ENCODE measurements at regions not wholly inside any gene's neighbourhood (a gene's known extent, or its start where the extent isn't known, plus 50 kb on each side); places are given as distances from the start of the nearest gene placed in this dataset.
A peak's percentile ranks its signal among the peaks of the same experiment; 100 is the strongest.
"Not testable (repeated sequence)": the region's sequence is repeated elsewhere in the genome, so short reads cannot be mapped to it uniquely, and the experiment has no call there.

- H3K4me3 ChIP-seq (ENCODE audit: low read length), result no peak overlapping the region
- no peaks in the 10 kb centered on the region for H3K9me3 ChIP-seq (ENCODE audit: control insufficient read depth, low read length)
- no peaks in the 10 kb centered on the region for H3K4me1 ChIP-seq (ENCODE audit: control insufficient read depth, insufficient read depth, low read length)
- no peak overlapping the region for H3K27ac ChIP-seq (ENCODE audit: low read length)
- no peaks in the 10 kb centered on the region for H3K27me3 ChIP-seq (ENCODE audit: control insufficient read depth, insufficient read depth)
- intact Hi-C loops (cut with DNase I), result no loop called here
- ATAC-seq (no peak), DNase-seq (no peak)
- 66% methylated on average over 7 of the region's 7 CpGs for WGBS
These were observed 398.0 kb downstream of the EPHA7 start for GRCh38 chr6:93021235-93021915.

- no peak overlapping the region for H3K4me3 ChIP-seq (ENCODE audit: low read length)
- H3K4me1 ChIP-seq (ENCODE audit: control insufficient read depth, insufficient read depth, low read length), result no peaks in the 10 kb centered on the region
- H3K9me3 ChIP-seq (ENCODE audit: control insufficient read depth, low read length), result no peaks in the 10 kb centered on the region
- ATAC-seq, result no peak
- no peak for DNase-seq
- intact Hi-C loops (cut with DNase I), result no loop called here
- no peak overlapping the region for H3K27ac ChIP-seq (ENCODE audit: low read length)
- H3K27me3 ChIP-seq (ENCODE audit: control insufficient read depth, insufficient read depth), result no peaks in the 10 kb centered on the region
- WGBS, result 82% methylated on average over 1 of the region's 1 CpG
These were observed 401.7 kb downstream of the EPHA7 start for GRCh38 chr6:93017626-93018025.

GRCh38 chr6:93017213-93017612 lies 402.1 kb downstream of the EPHA7 start:
- intact Hi-C loops (cut with DNase I), result no loop called here
- Histone ChIP-seq H3K9me3 (ENCODE audit: control insufficient read depth, low read length) (no peaks in the 10 kb centered on the region), H3K4me3 (ENCODE audit: low read length) (no peak overlapping the region), H3K27ac (ENCODE audit: low read length) (no peak overlapping the region), H3K4me1 (ENCODE audit: control insufficient read depth, insufficient read depth, low read length) (no peaks in the 10 kb centered on the region), H3K27me3 (ENCODE audit: control insufficient read depth, insufficient read depth) (no peaks in the 10 kb centered on the region)
- WGBS, result 73% methylated on average over 2 of the region's 2 CpGs
- DNase-seq (no peak), ATAC-seq (no peak)

GRCh38 chr6:93013054-93013453 lies 406.3 kb downstream of the EPHA7 start:
- no peaks in the 10 kb centered on the region for H3K4me1 ChIP-seq (ENCODE audit: control insufficient read depth, insufficient read depth, low read length)
- 52% methylated on average over 2 of the region's 2 CpGs for WGBS
- H3K9me3 ChIP-seq (ENCODE audit: control insufficient read depth, low read length), result no peaks in the 10 kb centered on the region
- no peak for ATAC-seq
- no peak for DNase-seq
- no peak overlapping the region for H3K4me3 ChIP-seq (ENCODE audit: low read length)
- intact Hi-C loops (cut with DNase I), result no loop called here
- no peaks in the 10 kb centered on the region for H3K27me3 ChIP-seq (ENCODE audit: control insufficient read depth, insufficient read depth)
- H3K27ac ChIP-seq (ENCODE audit: low read length), result no peak overlapping the region

DNA sequence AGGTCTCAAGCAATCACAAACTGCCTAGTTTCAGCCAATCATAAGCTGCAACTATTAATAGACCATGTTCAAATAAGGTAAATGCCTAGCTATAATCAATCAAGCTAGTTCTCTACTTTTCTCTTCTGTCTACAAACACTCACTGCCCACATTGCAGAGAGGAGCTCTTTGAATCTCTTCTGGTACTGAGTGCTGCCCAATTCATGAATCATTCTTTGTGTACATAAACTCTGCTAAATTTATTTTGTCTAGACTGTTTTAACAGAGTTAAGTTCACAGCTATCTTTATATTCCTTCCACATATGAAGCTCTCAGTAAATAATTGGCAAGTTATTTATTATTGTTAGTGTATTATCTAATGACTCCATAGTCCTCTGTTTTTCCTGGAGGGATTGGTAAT lies 411.0 kb downstream of the EPHA7 start:
- no peak for ATAC-seq

DNA sequence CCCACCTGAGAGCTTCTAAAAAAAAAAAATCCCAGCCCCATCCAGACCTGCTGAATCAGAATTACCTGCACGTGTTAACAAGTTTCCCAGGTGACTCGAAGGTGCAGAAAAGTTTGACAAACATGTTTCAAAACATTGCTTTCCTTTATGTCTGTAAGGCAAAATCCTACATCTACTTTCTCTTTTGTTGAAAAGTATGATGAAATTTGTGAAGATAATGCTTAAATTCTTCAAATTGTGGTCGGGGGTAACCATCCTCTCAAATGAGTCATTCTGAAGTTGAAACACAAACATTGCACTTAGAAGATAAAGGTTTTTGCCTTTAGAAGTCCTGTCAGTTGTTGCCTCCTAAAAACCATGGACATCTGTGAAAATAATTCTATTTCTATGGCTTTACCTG lies 429.7 kb downstream of the EPHA7 start:
- no peaks in the 10 kb centered on the region for H3K27me3 ChIP-seq (ENCODE audit: control insufficient read depth, insufficient read depth)
- H3K27ac ChIP-seq (ENCODE audit: low read length), result no peak overlapping the region
- intact Hi-C loops (cut with DNase I), result no loop called here
- ATAC-seq (no peak), DNase-seq (no peak)
- no peak overlapping the region for H3K4me3 ChIP-seq (ENCODE audit: low read length)
- no peaks in the 10 kb centered on the region for H3K4me1 ChIP-seq (ENCODE audit: control insufficient read depth, insufficient read depth, low read length)
- 68% methylated on average over 3 of the region's 3 CpGs for WGBS
- no peaks in the 10 kb centered on the region for H3K9me3 ChIP-seq (ENCODE audit: control insufficient read depth, low read length)

More for the DNA sequence above, 411.0 kb downstream of the EPHA7 start:
- no peak for DNase-seq
- intact Hi-C loops (cut with DNase I), result no loop called here
- Histone ChIP-seq H3K27ac (ENCODE audit: low read length) (no peak overlapping the region), H3K9me3 (ENCODE audit: control insufficient read depth, low read length) (no peaks in the 10 kb centered on the region), H3K4me3 (ENCODE audit: low read length) (no peak overlapping the region), H3K4me1 (ENCODE audit: control insufficient read depth, insufficient read depth, low read length) (no peaks in the 10 kb centered on the region), H3K27me3 (ENCODE audit: control insufficient read depth, insufficient read depth) (no peaks in the 10 kb centered on the region)

DNA sequence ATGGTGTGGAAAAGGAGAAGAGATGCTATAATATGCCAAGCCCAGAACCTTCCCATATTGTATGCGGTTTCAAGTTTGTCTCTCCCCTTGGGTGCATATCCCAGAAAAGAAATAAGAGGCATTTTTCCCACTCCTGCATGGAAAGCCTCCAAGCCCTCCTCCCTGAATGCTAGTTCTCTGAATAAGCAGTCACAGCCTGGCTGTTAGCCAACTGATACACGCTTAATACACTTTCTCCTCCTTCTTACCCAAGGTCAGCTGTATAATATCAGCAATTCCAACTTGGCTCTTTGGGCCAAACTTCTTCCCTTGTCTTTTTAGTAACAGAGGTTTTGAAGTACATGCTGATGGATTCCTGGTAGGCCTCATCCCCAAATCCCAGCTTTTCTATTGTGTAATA lies 440.1 kb downstream of the EPHA7 start:
- Histone ChIP-seq H3K9me3 (ENCODE audit: control insufficient read depth, low read length) (no peaks in the 10 kb centered on the region), H3K4me3 (ENCODE audit: low read length) (no peak overlapping the region), H3K27me3 (ENCODE audit: control insufficient read depth, insufficient read depth) (no peaks in the 10 kb centered on the region), H3K4me1 (ENCODE audit: control insufficient read depth, insufficient read depth, low read length) (no peaks in the 10 kb centered on the region), H3K27ac (ENCODE audit: low read length) (no peak overlapping the region)
- ATAC-seq, result no peak
- intact Hi-C loops (cut with DNase I), result no loop called here
- DNase-seq, result no peak
- 51% methylated on average over 2 of the region's 2 CpGs for WGBS

DNA sequence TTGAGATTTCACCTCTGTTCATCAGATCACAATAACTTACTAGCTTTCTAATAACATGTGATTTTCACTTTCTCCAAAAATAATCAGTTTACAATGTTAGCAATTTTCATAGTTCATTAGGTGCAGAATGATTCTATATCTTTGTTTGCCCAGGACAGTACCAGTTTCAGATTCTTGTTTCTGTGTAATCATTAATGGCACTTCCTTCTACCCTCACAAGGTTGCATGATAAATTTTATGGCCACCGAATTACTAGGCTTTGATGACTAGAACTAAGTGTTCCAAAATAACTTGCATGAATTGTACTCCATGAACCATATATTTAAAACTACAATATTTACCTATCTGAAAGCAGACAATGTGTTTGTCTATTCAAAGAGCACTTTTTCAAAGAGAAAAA lies 442.3 kb downstream of the EPHA7 start:
- H3K4me3 ChIP-seq (ENCODE audit: low read length), result no peak overlapping the region
- WGBS, result 51% methylated on average over 1 of the region's 1 CpG
- no peak for DNase-seq

DNA sequence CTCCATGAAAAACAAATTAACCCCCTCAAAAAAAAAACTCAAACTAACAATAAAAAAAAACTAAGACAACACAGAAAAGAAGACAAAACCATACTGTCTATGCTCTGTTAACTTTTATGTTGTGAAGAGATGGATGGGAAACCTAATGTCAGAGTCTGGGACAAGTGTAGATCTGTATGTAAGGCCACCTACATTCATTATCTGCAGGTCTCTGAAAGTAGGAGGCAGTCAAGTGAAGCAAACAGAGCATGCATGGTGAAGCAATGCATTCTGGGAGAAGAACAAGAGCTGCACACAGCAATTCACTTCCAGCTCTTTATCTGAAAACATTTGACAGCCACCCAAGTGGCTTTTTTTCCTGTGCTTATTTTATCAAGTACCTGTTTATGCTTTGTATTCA lies 452.0 kb downstream of the EPHA7 start:
- no peaks in the 10 kb centered on the region for H3K4me1 ChIP-seq (ENCODE audit: control insufficient read depth, insufficient read depth, low read length)
- no peak overlapping the region for H3K4me3 ChIP-seq (ENCODE audit: low read length)
- no peak for DNase-seq
- intact Hi-C loops (cut with DNase I), result no loop called here
- ATAC-seq, result no peak
- H3K9me3 ChIP-seq (ENCODE audit: control insufficient read depth, low read length), result no peaks in the 10 kb centered on the region
- H3K27me3 ChIP-seq (ENCODE audit: control insufficient read depth, insufficient read depth), result no peaks in the 10 kb centered on the region
- no peak overlapping the region for H3K27ac ChIP-seq (ENCODE audit: low read length)

More for the DNA sequence above, 442.3 kb downstream of the EPHA7 start:
- no peaks in the 10 kb centered on the region for H3K4me1 ChIP-seq (ENCODE audit: control insufficient read depth, insufficient read depth, low read length)
- H3K9me3 ChIP-seq (ENCODE audit: control insufficient read depth, low read length), result no peaks in the 10 kb centered on the region
- intact Hi-C loops (cut with DNase I), result no loop called here
- no peak for ATAC-seq
- no peak overlapping the region for H3K27ac ChIP-seq (ENCODE audit: low read length)
- no peaks in the 10 kb centered on the region for H3K27me3 ChIP-seq (ENCODE audit: control insufficient read depth, insufficient read depth)

GRCh38 chr6:92962846-92963245 lies 456.5 kb downstream of the EPHA7 start:
- Histone ChIP-seq H3K27me3 (ENCODE audit: control insufficient read depth, insufficient read depth) (no peaks in the 10 kb centered on the region), H3K4me3 (ENCODE audit: low read length) (no peak overlapping the region), H3K9me3 (ENCODE audit: control insufficient read depth, low read length) (no peaks in the 10 kb centered on the region), H3K27ac (ENCODE audit: low read length) (no peak overlapping the region), H3K4me1 (ENCODE audit: control insufficient read depth, insufficient read depth, low read length) (no peaks in the 10 kb centered on the region)
- DNase-seq (no peak), ATAC-seq (no peak)
- intact Hi-C loops (cut with DNase I), result no loop called here
- 49% methylated on average over 1 of the region's 1 CpG for WGBS

DNA sequence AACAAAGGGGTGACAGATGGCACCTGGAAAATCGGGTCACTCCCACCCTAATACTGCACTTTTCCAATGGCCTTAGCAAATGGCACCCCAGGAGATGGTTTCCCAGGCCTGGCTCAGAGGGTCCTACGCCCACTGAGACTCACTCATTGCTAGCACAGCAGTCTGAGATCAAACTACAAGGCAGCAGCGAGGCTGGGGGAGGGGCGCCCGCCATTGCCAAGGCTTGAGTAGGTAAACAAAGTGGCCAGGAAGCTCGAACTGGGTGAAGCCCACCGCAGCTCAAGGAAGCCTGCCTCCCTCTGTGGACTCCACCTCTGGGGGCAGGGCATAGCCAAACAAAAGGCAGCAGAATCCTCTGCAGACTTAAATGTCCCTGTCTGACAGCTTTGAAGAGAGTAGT lies 467.2 kb downstream of the EPHA7 start:
- DNase-seq, result peak in 1 of 3 donors; percentile 17
- WGBS, result 92% methylated on average over 7 of the region's 7 CpGs

DNA sequence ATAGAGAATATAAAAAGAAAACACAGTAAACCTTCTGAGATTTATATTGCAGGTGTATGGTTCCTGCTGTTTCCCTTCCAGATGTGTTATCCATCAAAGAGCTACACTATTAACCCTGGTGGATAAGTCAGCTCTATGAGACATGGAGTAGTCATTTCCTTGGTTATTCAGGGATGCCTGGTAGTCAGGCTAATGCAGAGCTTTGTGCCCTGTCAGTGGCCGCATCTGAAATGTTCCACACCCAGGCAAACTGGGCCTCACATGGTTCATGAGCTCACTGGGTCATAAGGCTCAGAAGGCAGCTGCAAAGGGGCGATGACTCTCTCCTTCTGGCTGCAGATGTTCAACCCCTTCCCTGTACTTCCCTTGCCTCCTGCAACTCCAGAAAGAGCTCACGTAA lies 473.6 kb downstream of the EPHA7 start:
- 78% methylated on average over 3 of the region's 3 CpGs for WGBS
- no peak overlapping the region for H3K27ac ChIP-seq (ENCODE audit: low read length)
- H3K27me3 ChIP-seq (ENCODE audit: control insufficient read depth, insufficient read depth), result no peaks in the 10 kb centered on the region
- DNase-seq (no peak), ATAC-seq (no peak)
- no peaks in the 10 kb centered on the region for H3K4me1 ChIP-seq (ENCODE audit: control insufficient read depth, insufficient read depth, low read length)
- H3K9me3 ChIP-seq (ENCODE audit: control insufficient read depth, low read length), result no peaks in the 10 kb centered on the region
- no peak overlapping the region for H3K4me3 ChIP-seq (ENCODE audit: low read length)
- intact Hi-C loops (cut with DNase I), result no loop called here

More for the DNA sequence above, 467.2 kb downstream of the EPHA7 start:
- H3K4me3 ChIP-seq (ENCODE audit: low read length); H3K27me3 ChIP-seq (ENCODE audit: control insufficient read depth, insufficient read depth); H3K27ac ChIP-seq (ENCODE audit: low read length); H3K9me3 ChIP-seq (ENCODE audit: control insufficient read depth, low read length); intact Hi-C loops (cut with DNase I); H3K4me1 ChIP-seq (ENCODE audit: control insufficient read depth, insufficient read depth, low read length); ATAC-seq: not testable (repeated sequence)
